ENCODE measurements at regions not wholly inside any gene's neighbourhood (a gene's known extent, or its start where the extent isn't known, plus 50 kb on each side); places are given as distances from the start of the nearest gene placed in this dataset.

DNA sequence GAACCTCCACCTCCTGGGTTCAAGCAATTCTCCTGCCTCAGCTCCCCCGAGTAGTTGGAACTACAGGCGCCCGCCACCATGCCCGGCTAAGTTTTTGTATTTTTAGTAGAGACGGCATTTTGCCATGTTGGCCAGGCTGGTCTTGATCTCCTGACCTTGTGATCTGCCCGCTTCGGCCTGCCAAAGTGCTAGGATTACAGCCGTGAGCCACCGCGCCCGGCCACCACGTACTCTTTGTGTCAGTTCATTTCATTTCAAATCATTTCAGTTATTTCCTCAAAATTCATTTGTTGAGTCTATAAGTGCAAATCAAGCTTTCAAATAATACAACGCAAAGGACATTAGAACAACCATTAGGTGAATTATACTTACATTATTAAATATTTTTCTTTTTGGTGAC is 943.8 kb downstream of the TYW1 start:
- no peak for DNase-seq

DNA sequence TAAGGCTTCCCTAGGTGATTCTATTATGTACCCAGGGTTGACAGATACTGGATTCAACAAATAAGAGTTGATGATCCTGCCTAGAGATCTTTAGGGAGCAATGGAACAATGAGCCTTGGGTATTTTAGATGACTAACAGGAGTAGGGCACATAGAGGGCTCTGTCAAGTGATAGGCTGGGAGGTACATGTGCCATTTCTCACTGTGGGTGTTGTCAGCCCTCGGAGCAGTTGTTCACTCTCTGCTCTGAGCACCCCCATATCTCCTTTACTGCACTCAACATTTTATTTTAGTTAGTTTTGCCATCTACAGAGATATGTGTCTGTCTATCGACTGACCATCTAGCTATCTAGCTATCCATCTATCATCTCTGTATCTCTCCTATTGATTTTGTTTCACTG is 950.6 kb downstream of the TYW1 start:
- DNase-seq: no peak

- DNase-seq: no peak
These were observed 951.0 kb downstream of the TYW1 start for GRCh38 chr7:67947646-67948045.

DNA sequence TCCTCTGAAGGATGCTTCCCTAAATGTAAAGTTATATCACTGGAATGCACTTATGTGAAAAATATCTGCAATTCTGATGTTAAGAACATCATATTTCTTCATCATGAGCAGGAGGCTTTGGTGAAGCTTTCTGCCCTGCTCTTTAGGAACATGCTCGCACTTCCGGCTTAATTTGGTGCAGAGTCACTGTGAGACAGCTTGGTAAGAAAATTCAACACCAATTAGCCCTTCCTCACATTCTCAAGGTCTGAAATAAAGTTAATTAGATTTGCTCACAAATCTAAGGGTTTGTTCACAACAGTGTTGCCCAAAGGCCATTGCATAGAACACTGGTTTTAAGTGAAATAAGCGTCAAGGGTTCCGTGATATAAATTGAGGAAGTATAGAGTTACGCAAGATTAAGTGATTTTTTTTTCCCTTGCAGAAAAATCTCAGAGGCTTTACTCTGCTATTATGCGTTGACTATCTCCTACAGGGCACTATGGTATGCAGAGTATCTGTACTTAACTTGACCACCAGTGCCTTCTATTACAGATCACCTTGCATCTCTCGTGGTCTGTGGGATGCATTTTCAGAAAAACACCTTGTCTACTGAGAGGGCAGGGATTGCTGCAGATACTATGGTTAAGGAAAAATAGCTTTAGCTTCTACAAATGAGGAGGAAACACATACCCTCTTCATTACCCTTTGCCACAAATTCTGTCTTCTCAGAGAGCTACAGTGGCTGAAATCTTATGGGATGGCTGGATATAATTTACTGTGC is 953.9 kb downstream of the TYW1 start:
- DNase-seq: no peak

DNA sequence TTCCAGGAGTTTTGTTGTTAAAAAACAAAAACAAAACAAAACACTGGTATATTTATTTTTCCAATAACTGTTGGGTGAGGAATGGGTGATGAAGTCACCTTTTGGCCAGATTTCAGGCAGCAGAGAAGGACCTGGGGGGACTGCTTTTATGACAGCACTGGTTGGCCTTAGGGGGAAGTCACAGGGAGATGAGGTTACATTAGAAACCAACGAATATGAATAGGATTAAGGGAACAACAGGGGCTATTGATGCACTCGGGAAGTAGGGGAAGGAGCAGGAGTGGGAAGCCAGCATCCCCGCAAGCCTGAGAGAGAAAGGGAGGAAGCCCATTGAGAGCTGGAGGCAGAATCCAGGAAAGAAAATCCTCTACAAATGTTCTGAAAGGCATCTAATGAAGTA is 958.4 kb downstream of the TYW1 start:
- no peak for DNase-seq

DNA sequence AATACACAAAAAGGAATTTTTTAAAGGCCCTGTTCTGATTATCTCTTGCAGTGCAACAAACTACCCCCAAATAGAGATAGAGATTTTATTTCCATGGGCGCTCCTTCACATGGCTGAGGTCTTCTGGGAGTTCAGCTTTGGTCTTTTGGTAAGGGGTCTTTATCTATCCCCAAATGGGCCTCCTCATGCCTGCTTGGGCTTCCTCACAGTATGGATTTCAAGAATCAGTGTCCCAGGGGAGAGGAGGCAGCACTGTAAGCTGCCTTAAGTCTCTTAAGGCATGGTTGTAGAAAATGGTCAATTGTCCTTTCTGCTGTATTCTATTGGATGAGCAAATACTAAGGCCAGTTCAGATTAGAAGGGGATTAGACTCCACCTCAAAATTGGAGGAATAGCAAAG is 966.2 kb downstream of the TYW1 start:
- no peak for DNase-seq

- no peak for DNase-seq
These were observed 979.9 kb downstream of the TYW1 start for GRCh38 chr7:67976490-67976889.

DNA sequence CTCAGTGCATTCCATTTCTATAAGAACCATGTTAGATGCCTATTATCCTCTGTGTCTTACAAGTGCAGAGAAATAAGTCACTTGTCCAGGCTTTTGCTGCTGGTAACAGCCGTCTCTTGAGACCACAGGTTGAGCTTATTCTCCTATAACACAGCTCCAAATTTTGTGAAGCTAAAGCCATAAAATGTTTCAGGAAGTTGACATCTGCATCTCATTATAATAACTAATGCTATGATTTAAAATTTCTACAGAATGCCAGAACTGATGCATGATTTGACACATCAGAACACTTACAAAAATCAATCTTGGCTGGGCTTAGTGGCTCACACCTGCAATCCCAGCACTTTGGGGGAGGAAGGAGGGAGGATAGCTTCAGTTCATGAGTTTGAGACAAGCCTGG is 986.9 kb downstream of the TYW1 start:
- no peak for DNase-seq

- no peak for DNase-seq
These were observed 987.7 kb downstream of the TYW1 start for GRCh38 chr7:67984326-67984725.

- no peak for DNase-seq
These were observed 992.5 kb downstream of the TYW1 start for GRCh38 chr7:67989142-67989541.

- no peak for DNase-seq
These were observed 993.4 kb downstream of the TYW1 start for GRCh38 chr7:67990003-67990402.

DNA sequence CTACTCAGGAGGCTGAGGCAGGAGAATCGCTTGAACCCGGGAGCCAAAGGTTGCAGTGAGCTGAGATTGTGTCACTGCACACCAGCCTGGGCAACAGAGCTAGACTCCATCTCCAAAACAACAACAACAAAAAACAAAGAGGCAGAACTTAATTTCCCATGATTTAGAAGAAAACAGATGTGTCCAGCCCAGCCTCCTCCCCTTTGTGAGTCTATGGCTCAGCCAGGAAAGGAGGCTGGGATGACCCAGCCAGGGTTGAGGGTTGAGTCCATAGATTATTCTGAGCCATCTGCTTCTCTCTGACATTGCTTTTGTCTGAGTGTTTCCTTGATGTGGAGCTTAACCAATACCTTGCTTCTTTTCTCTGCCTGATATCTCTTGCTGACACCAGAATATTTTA is 994.1 kb downstream of the TYW1 start:
- DNase-seq: no peak

GRCh38 chr7:67992287-67992686 is 995.7 kb downstream of the TYW1 start:
- no peak for DNase-seq

DNA sequence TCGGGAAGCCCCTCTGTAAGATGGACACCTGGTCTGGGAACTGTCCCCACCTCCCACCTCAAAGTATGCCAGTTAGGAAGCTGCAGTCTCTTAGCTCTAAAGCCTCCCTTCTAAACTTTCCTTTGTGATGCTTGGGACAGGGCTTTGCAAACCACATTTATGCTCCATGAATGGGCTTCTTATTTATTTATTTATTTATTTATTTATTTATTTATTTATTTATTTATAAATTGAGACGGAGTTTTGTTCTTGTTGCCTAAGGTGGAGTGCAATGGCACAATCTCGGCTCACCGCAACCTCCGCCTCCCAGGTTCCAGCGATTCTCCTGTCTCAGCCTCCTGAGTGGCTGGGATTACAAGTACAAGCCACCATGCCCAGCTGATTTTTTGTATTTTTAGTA is 1009.4 kb downstream of the TYW1 start:
- DNase-seq: no peak

- DNase-seq: no peak
These were observed 1010.0 kb downstream of the TYW1 start for GRCh38 chr7:68006619-68007018.

GRCh38 chr7:68009716-68010115 is 1013.1 kb downstream of the TYW1 start:
- no peak for DNase-seq

- DNase-seq: no peak
These were observed 1017.6 kb downstream of the TYW1 start for GRCh38 chr7:68014031-68014736.

DNA sequence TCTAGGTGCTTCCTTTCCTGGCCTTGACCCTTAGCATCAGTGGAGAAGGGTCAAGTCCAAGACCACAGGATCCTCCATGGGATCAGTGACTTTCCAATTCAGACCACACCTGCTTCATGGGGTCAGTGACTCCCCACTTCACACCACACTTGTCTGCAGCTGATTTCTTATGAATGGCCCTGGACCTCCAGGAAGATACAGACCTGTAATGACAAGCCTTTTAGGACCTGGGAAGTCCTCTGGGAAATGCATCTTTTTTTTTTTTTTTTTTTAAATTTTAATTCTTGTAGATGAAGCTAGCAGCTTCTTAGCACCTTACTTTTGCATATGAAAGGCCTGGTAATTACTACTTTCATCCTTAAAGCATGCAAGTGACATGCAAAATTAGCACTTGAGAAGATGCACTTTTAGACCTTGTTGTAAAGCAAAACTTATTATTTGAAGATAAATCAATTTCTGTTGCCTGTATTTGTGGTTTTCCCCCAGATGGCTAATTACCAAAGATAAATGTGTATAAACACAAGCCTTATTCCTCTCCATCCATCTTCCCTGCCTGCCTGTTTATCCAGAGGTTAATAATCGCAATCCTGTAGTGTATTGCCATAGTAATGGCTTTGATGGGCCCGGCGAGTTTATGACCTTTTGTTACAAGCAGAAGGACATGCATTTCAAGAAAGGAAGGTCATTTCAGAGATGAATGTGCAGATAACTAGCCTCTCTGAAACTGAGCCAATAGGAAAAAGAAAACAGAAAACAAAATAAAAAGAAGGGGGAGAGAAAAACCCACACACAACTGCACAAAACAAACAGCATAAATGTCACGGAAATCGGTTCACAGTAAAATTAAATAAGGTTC is 1018.7 kb downstream of the TYW1 start:
- DNase-seq: no peak

DNA sequence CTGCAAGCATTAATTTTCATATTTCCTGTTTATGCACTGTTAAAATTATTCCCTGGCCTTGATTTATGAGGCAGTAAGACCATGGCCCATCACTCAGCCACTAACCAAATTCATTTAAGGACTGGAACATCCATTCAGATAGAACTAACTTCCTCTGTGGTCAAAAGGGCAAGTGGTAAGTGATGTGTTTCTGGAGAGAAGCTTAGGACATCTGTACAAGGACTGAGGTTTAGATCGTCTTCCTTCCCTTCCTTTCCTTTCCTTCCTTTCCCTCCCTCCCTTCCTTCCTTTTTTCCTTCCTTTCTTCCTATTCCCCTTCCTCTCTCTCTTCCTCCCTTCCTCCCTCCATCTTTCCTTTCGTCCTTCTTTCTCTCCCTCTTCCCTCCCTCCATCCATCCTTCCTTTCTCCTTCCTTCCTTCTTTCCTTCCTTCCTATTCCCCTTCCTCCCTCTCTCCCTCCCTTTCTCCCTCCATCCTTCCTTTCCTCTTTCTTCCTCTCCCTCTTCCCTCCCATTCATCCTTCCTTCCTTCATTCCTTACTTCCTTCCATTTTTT is 1019.4 kb downstream of the TYW1 start:
- no peak for DNase-seq

- no peak for DNase-seq
These were observed 1023.5 kb downstream of the TYW1 start for GRCh38 chr7:68020102-68020501.

GRCh38 chr7:68025369-68025768 is 1028.7 kb downstream of the TYW1 start:
- DNase-seq: no peak

DNA sequence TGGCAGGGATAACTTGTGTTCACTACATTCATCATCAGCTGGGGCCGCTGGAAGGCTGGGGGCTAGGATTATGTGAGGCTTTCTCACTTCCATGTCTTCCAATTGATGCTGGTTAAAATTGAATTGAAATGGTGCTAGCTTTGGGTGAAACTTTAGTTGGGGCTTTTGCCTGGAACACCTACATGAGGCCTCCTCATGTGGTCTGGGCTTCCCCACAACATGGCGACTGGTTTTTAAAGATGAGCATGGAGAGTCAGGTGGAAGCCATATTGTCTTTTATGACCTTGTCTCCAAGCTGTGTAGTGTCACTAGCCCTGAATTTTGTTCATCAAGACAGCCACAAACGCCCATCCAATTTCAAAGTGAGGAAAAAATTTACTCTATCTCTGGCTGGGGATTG is 1033.9 kb downstream of the TYW1 start:
- DNase-seq: no peak

DNA sequence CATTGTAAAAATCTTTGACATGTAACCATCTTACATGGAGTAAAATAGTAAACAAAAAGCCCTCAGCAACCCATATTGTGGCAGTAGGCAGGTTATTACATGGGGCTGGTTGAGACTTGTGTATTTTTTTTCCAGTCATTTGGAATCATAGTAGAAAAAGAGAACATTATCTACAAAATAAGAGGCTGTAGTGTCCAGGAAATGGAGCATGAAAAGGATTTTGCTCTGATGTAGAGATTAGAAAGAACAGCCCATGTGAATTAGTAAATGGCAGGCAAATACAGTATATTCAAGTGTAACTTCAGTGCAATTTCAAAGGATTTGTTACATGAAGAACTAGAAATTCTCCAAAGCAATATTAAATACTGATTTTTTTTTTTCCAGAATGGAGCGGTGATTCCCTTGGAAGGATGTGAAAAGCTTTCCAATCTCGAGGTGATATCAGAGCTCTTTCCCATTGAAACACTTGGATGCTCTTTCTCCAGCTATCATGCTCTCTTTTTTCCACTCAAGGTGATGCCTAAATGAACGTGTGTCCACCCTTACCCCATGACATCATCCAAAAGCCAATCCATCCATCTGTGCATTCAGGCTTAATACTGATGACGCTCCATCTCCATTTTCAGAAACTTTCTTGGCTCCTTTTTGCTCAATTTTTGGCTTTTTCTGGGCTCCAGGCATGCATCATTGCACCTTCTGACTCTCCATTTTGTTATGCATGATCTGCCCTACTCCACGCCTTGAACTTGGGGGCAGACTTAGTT is 1034.7 kb downstream of the TYW1 start:
- no peak for DNase-seq

Measured in effector CD4-positive, alpha-beta T cell (primary cell).